ENCODE measurements at regions not wholly inside any gene's neighbourhood (a gene's known extent, or its start where the extent isn't known, plus 50 kb on each side); places are given as distances from the start of the nearest gene placed in this dataset.

GRCh38 chr13:50195045-50195444, 179.8 kb downstream of the KCNRG start:
- no peak for DNase-seq (ENCODE audit: low spot score)

GRCh38 chr13:50196118-50196517, 180.9 kb downstream of the KCNRG start:
- no peak for DNase-seq (ENCODE audit: low spot score)

- DNase-seq (ENCODE audit: low spot score): no peak
Observed at GRCh38 chr13:50197705-50198104, 182.5 kb downstream of the KCNRG start.

GRCh38 chr13:50198508-50198907, 183.3 kb downstream of the KCNRG start:
- DNase-seq (ENCODE audit: low spot score): no peak

- no peak for DNase-seq (ENCODE audit: low spot score)
Observed at GRCh38 chr13:50200569-50200968, 185.3 kb downstream of the KCNRG start.

- no peak for DNase-seq (ENCODE audit: low spot score)
Observed at GRCh38 chr13:50200988-50201387, 185.7 kb downstream of the KCNRG start.

- DNase-seq (ENCODE audit: low spot score): no peak
Observed at GRCh38 chr13:50202485-50202884, 187.2 kb downstream of the KCNRG start.

GRCh38 chr13:50203256-50203941, 188.2 kb downstream of the KCNRG start:
- no peak for DNase-seq (ENCODE audit: low spot score)

- no peak for DNase-seq (ENCODE audit: low spot score)
Observed at GRCh38 chr13:50205581-50205980, 190.3 kb downstream of the KCNRG start.

GRCh38 chr13:50208826-50209335, 193.6 kb downstream of the KCNRG start:
- DNase-seq (ENCODE audit: low spot score): peak; percentile 62

- DNase-seq (ENCODE audit: low spot score): no peak
Observed at GRCh38 chr13:50209631-50210030, 194.4 kb downstream of the KCNRG start.

GRCh38 chr13:50213526-50213925, 198.3 kb downstream of the KCNRG start:
- no peak for DNase-seq (ENCODE audit: low spot score)

GRCh38 chr13:50214514-50214913, 199.3 kb downstream of the KCNRG start:
- no peak for DNase-seq (ENCODE audit: low spot score)

- DNase-seq (ENCODE audit: low spot score): no peak
Observed at GRCh38 chr13:50215399-50215798, 200.2 kb downstream of the KCNRG start.

GRCh38 chr13:50219743-50220142, 204.5 kb downstream of the KCNRG start:
- no peak for DNase-seq (ENCODE audit: low spot score)

- DNase-seq (ENCODE audit: low spot score): no peak
Observed at GRCh38 chr13:50220938-50221337, 205.7 kb downstream of the KCNRG start.

- peak; percentile 58 for DNase-seq (ENCODE audit: low spot score)
Observed at GRCh38 chr13:50222569-50223332, 207.5 kb downstream of the KCNRG start.

GRCh38 chr13:50224534-50224933, 209.3 kb downstream of the KCNRG start:
- no peak for DNase-seq (ENCODE audit: low spot score)

- no peak for DNase-seq (ENCODE audit: low spot score)
Observed at GRCh38 chr13:50225193-50226155, 210.2 kb downstream of the KCNRG start.

GRCh38 chr13:50226515-50227155, 211.4 kb downstream of the KCNRG start:
- no peak for DNase-seq (ENCODE audit: low spot score)

GRCh38 chr13:50227361-50227760, 212.1 kb downstream of the KCNRG start:
- no peak for DNase-seq (ENCODE audit: low spot score)

GRCh38 chr13:50228527-50228926, 213.3 kb downstream of the KCNRG start:
- DNase-seq (ENCODE audit: low spot score): no peak
